ENCODE measurements at regions not wholly inside any gene's neighbourhood (a gene's known extent, or its start where the extent isn't known, plus 50 kb on each side); places are given as distances from the start of the nearest gene placed in this dataset.

- TF ChIP-seq TEAD4 (IDR thresholded peaks at IDR 0.05): no peak
Measured at GRCh38 chrX:69287095-69287494, 121.8 kb upstream of the PJA1 start.

GRCh38 chrX:69286565-69286906, 121.3 kb upstream of the PJA1 start:
- TF ChIP-seq ZBTB7A (IDR thresholded peaks at IDR 0.05; ENCODE audit: low read depth) (no peak), EP300 (IDR thresholded peaks at IDR 0.05; ENCODE audit: borderline replicate concordance) (no peak), NFIC (IDR thresholded peaks at IDR 0.05) (no peak), USF1 (IDR thresholded peaks at IDR 0.05) (no peak), YY1 (IDR thresholded peaks at IDR 0.05; ENCODE audit: low read depth) (no peak), TCF12 (IDR thresholded peaks at IDR 0.05; ENCODE audit: low read depth) (no peak), CREB1 (IDR thresholded peaks at IDR 0.05; ENCODE audit: low read depth) (no peak), REST (IDR thresholded peaks at IDR 0.05; ENCODE audit: low read depth) (no peak), TEAD4 (IDR thresholded peaks at IDR 0.05) (no peak), MAX (IDR thresholded peaks at IDR 0.05) (no peak), TAF1 (IDR thresholded peaks at IDR 0.05; ENCODE audit: low read depth) (no peak), FOXM1 (IDR thresholded peaks at IDR 0.05; ENCODE audit: borderline replicate concordance, low read depth) (no peak), EGR1 (IDR thresholded peaks at IDR 0.05) (no peak), RAD21 (IDR thresholded peaks at IDR 0.05; ENCODE audit: low read depth) (no peak), CEBPB (IDR thresholded peaks at IDR 0.05) (no peak)

- no peak for TF ChIP-seq CEBPB (IDR thresholded peaks at IDR 0.05)
- no peak for TF ChIP-seq NFIC (IDR thresholded peaks at IDR 0.05)
- TF ChIP-seq TAF1 (IDR thresholded peaks at IDR 0.05; ENCODE audit: low read depth): no peak
- TF ChIP-seq RAD21 (IDR thresholded peaks at IDR 0.05; ENCODE audit: low read depth): peak; percentile 80
Measured at GRCh38 chrX:69285881-69286564, 120.8 kb upstream of the PJA1 start.

- TF ChIP-seq TCF12 (IDR thresholded peaks at IDR 0.05; ENCODE audit: low read depth) (no peak), EGR1 (IDR thresholded peaks at IDR 0.05) (no peak), CEBPB (IDR thresholded peaks at IDR 0.05) (no peak), RAD21 (IDR thresholded peaks at IDR 0.05; ENCODE audit: low read depth) (no peak), YY1 (IDR thresholded peaks at IDR 0.05; ENCODE audit: low read depth) (no peak), FOXM1 (IDR thresholded peaks at IDR 0.05; ENCODE audit: borderline replicate concordance, low read depth) (no peak), REST (IDR thresholded peaks at IDR 0.05; ENCODE audit: low read depth) (no peak), USF1 (IDR thresholded peaks at IDR 0.05) (no peak), TEAD4 (IDR thresholded peaks at IDR 0.05) (no peak), MAX (IDR thresholded peaks at IDR 0.05) (no peak), NFIC (IDR thresholded peaks at IDR 0.05) (no peak), TAF1 (IDR thresholded peaks at IDR 0.05; ENCODE audit: low read depth) (no peak), ZBTB7A (IDR thresholded peaks at IDR 0.05; ENCODE audit: low read depth) (no peak), CREB1 (IDR thresholded peaks at IDR 0.05; ENCODE audit: low read depth) (no peak)
Measured at GRCh38 chrX:69285401-69285877, 120.2 kb upstream of the PJA1 start.

- no peak for TF ChIP-seq TAF1 (IDR thresholded peaks at IDR 0.05; ENCODE audit: low read depth)
- no peak for TF ChIP-seq CREB1 (IDR thresholded peaks at IDR 0.05; ENCODE audit: low read depth)
- TF ChIP-seq TCF12 (IDR thresholded peaks at IDR 0.05; ENCODE audit: low read depth): no peak
- TF ChIP-seq ZBTB7A (IDR thresholded peaks at IDR 0.05; ENCODE audit: low read depth): no peak
- TF ChIP-seq MAX (IDR thresholded peaks at IDR 0.05): no peak
- TF ChIP-seq YY1 (IDR thresholded peaks at IDR 0.05; ENCODE audit: low read depth): no peak
- no peak for TF ChIP-seq TEAD4 (IDR thresholded peaks at IDR 0.05)
- TF ChIP-seq FOXM1 (IDR thresholded peaks at IDR 0.05; ENCODE audit: borderline replicate concordance, low read depth): no peak
- no peak for TF ChIP-seq EGR1 (IDR thresholded peaks at IDR 0.05)
- no peak for TF ChIP-seq RAD21 (IDR thresholded peaks at IDR 0.05; ENCODE audit: low read depth)
- TF ChIP-seq EP300 (IDR thresholded peaks at IDR 0.05; ENCODE audit: borderline replicate concordance): no peak
- no peak for TF ChIP-seq USF1 (IDR thresholded peaks at IDR 0.05)
- no peak for TF ChIP-seq REST (IDR thresholded peaks at IDR 0.05; ENCODE audit: low read depth)
- TF ChIP-seq NFIC (IDR thresholded peaks at IDR 0.05): no peak
- TF ChIP-seq CEBPB (IDR thresholded peaks at IDR 0.05): no peak
Measured at GRCh38 chrX:69284491-69284890, 119.2 kb upstream of the PJA1 start.

All from Ishikawa (cell line).